ENCODE measurements at regions not wholly inside any gene's neighbourhood (a gene's known extent, or its start where the extent isn't known, plus 50 kb on each side); places are given as distances from the start of the nearest gene placed in this dataset.

DNA sequence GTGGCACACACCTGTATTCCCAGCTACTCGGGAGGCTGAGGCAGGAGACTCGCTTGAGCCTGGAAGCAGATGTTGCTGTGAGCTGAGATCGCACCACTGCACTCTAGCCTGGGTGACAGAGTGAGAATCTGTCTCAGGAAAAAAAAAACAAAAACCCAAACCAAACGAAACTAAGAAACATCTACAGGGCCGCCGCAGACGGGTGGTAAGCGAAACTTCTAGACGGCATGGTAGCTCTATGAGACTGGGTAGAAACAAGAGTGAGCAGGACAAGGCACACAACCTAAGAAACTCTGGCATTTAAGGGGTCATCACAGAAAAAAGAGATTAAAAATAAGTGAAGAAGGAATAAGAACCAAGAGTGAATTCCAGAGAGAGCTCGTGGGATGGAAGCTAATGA is 454.8 kb upstream of the KLF4 start:
- no peaks in the 10 kb centered on the region for H3K9me3 ChIP-seq
- H3K27me3 ChIP-seq, result no peaks in the 10 kb centered on the region
- no peak for DNase-seq (ENCODE audit: extremely low spot score in 2 of 2)
- intact Hi-C loops (cut with DNase I), result no loop called here
- TF ChIP-seq POLR2A (IDR thresholded peaks at IDR 0.05) (no peak), POLR2AphosphoS5 (IDR thresholded peaks at IDR 0.05; ENCODE audit: insufficient read depth in 1 of 2, low read depth in 1 of 2) (no peak)
- TF ChIP-seq, protein P1, sequence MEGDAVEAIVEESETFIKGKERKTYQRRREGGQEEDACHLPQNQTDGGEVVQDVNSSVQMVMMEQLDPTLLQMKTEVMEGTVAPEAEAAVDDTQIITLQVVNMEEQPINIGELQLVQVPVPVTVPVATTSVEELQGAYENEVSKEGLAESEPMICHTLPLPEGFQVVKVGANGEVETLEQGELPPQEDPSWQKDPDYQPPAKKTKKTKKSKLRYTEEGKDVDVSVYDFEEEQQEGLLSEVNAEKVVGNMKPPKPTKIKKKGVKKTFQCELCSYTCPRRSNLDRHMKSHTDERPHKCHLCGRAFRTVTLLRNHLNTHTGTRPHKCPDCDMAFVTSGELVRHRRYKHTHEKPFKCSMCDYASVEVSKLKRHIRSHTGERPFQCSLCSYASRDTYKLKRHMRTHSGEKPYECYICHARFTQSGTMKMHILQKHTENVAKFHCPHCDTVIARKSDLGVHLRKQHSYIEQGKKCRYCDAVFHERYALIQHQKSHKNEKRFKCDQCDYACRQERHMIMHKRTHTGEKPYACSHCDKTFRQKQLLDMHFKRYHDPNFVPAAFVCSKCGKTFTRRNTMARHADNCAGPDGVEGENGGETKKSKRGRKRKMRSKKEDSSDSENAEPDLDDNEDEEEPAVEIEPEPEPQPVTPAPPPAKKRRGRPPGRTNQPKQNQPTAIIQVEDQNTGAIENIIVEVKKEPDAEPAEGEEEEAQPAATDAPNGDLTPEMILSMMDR (IDR thresholded peaks at IDR 0.05), result no peak
- no peak overlapping the region for H3K4me3 ChIP-seq
- H3K4me1 ChIP-seq, result no peaks in the 10 kb centered on the region
- H3K27ac ChIP-seq, result no peak overlapping the region
- H3K36me3 ChIP-seq, result no peaks in the 10 kb centered on the region

- H3K27me3 ChIP-seq, result no peaks in the 10 kb centered on the region
- no peaks in the 10 kb centered on the region for H3K4me1 ChIP-seq
These were observed 454.3 kb upstream of the KLF4 start for GRCh38 chr9:107943901-107944300.

GRCh38 chr9:107942856-107943255 is 453.3 kb upstream of the KLF4 start:
- no peak for TF ChIP-seq POLR2A (IDR thresholded peaks at IDR 0.05)
- TF ChIP-seq POLR2AphosphoS5 (IDR thresholded peaks at IDR 0.05; ENCODE audit: insufficient read depth in 1 of 2, low read depth in 1 of 2), result no peak
- TF ChIP-seq, protein P1 (IDR thresholded peaks at IDR 0.05), result no peak
- Histone ChIP-seq H3K9me3 (no peaks in the 10 kb centered on the region), H3K4me3 (no peak overlapping the region), H3K36me3 (no peaks in the 10 kb centered on the region), H3K4me1 (no peaks in the 10 kb centered on the region), H3K27ac (no peak overlapping the region), H3K27me3 (no peaks in the 10 kb centered on the region)
- no peak for DNase-seq (ENCODE audit: extremely low spot score in 2 of 2)
- intact Hi-C loops (cut with DNase I), result no loop called here

More at GRCh38 chr9:107943901-107944300, 454.3 kb upstream of the KLF4 start:
- no peak for DNase-seq (ENCODE audit: extremely low spot score in 2 of 2)
- no peaks in the 10 kb centered on the region for H3K36me3 ChIP-seq
- no peak overlapping the region for H3K27ac ChIP-seq
- TF ChIP-seq POLR2A (IDR thresholded peaks at IDR 0.05) (no peak), POLR2AphosphoS5 (IDR thresholded peaks at IDR 0.05; ENCODE audit: insufficient read depth in 1 of 2, low read depth in 1 of 2) (no peak)
- TF ChIP-seq, protein P1 (IDR thresholded peaks at IDR 0.05), result no peak
- no peaks in the 10 kb centered on the region for H3K9me3 ChIP-seq
- intact Hi-C loops (cut with DNase I), result no loop called here
- H3K4me3 ChIP-seq, result no peak overlapping the region

DNA sequence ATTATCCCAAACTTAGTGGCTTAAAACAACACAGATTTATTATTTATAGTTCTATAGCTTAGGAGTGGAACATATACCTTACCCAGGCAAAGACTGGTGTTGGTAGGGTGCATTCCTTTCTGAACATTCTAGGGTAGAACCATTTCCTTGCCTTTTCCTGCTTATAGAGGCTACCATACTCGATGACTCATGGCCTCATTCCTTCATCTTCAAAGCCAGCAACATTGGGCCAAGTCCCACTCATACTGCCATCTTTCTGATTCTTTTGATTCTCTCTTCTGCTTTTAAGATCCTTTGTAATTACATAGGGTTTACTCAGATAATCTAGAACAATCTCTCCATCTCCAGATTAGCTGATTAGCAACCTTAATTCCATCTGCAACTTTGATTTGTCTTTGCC is 452.7 kb upstream of the KLF4 start:
- no peak overlapping the region for H3K27ac ChIP-seq
- TF ChIP-seq, protein P1 (IDR thresholded peaks at IDR 0.05), result no peak
- TF ChIP-seq POLR2A (IDR thresholded peaks at IDR 0.05) (no peak), POLR2AphosphoS5 (IDR thresholded peaks at IDR 0.05; ENCODE audit: insufficient read depth in 1 of 2, low read depth in 1 of 2) (no peak)
- H3K4me1 ChIP-seq, result no peaks in the 10 kb centered on the region
- no peaks in the 10 kb centered on the region for H3K9me3 ChIP-seq
- no peak for DNase-seq (ENCODE audit: extremely low spot score in 2 of 2)
- no peak overlapping the region for H3K4me3 ChIP-seq
- no peaks in the 10 kb centered on the region for H3K27me3 ChIP-seq
- no peaks in the 10 kb centered on the region for H3K36me3 ChIP-seq
- intact Hi-C loops (cut with DNase I), result no loop called here

DNA sequence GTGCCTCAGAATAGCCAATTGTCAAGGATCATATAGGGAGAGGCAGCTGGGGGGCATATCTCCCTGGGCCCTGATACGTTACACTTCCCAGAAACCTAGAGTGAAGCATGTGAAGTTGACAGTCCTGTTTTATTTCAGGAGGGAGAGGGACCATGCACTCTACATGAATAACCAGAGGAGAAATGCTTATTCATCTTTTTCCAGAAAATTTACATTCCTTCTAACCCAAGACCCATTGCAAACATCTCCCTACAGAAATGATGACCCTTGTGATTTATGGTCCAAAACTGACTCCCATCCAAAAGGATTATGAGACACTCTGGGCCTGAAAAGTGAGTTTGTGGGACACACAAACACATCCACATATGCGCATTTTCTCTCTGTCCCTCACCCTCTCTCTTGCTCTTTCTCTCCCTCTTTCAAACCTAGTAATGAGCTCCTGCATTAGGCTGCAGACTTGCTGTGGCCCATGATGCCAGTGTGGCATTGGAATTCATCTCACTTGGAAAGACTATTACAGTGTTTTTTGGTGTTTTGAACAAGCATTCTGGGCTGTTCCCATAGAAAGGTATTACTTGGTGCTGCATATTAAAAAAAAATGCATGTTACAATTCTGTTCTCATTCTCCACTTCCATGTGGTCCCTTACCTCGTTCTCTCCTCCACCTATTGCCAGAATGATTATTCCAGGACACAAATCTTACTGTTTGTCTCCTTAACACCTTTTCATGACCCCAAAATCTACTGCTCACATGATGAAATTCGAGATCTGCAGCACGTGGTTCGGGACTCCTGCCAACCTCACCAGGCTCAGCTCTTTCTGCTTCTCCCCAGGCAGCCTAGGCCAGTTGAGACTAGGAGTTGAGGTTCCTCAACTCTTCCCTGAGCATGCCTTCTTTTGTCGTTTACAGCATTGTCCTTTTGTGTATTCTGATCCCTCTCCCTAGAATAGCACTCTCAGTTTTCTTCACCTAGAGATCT is 451.3 kb upstream of the KLF4 start:
- no peak overlapping the region for H3K4me3 ChIP-seq
- H3K36me3 ChIP-seq, result no peaks in the 10 kb centered on the region
- no peak for DNase-seq (ENCODE audit: extremely low spot score in 2 of 2)
- H3K27me3 ChIP-seq, result no peaks in the 10 kb centered on the region
- no peaks in the 10 kb centered on the region for H3K9me3 ChIP-seq
- TF ChIP-seq, protein P1 (IDR thresholded peaks at IDR 0.05), result no peak
- no peak for TF ChIP-seq POLR2A (IDR thresholded peaks at IDR 0.05)
- no peak for TF ChIP-seq POLR2AphosphoS5 (IDR thresholded peaks at IDR 0.05; ENCODE audit: insufficient read depth in 1 of 2, low read depth in 1 of 2)
- no peaks in the 10 kb centered on the region for H3K4me1 ChIP-seq
- intact Hi-C loops (cut with DNase I), result no loop called here
- no peak overlapping the region for H3K27ac ChIP-seq

Measured in vagina (tissue), 2 donors.